OCI-LY7 (cell line): ENCODE measurements at regions not wholly inside any gene's neighbourhood (a gene's known extent, or its start where the extent isn't known, plus 50 kb on each side); places are given as distances from the start of the nearest gene placed in this dataset.

ENCODE experiments used
- BruUV-seq: library from RNA; stranded (reverse); fragments of 400-500 nt; replicated peaks from 2 replicates; lab custom pipeline; 2021; lab: Mats Ljungman, UMichigan
- CTCF ChIA-PET: fragments of 300-600 bp; sonication (Branson Sonifier 250); formaldehyde crosslinking; loops from one replicate; lab custom pipeline; 2022; ENCODE audit warnings: antibody characterized with exemption; ENCODE audit not compliant: unreplicated experiment; lab: Charles Lee
- POLR2A ChIA-PET: fragments of 300-600 bp; sonication (Branson Sonifier 250); formaldehyde crosslinking; loops from one replicate; lab custom pipeline; 2022; ENCODE audit warnings: antibody characterized with exemption; lab: Charles Lee
- DNase-seq: peaks from one replicate; pipeline ENCODE4 v3.0.0-alpha.2; 2015; ENCODE audit warnings: low spot score
- H2AFZ ChIP-seq: fragments of 200-600 bp; sonication (generic), shearing (Covaris generic); 2 replicates; pipeline ENCODE4 v1.6.1; 2014; ENCODE audit warnings: mild to moderate bottlenecking, antibody characterized with exemption, low read length, moderate library complexity
- H3K27ac ChIP-seq: fragments of 200-600 bp; sonication (generic); 2 replicates; pipeline ENCODE4 v1.5.1; 2014; ENCODE audit warnings: mixed run types, low read depth, mild to moderate bottlenecking, moderate library complexity, low read length, inconsistent platforms; ENCODE audit not compliant: poor library complexity, severe bottlenecking
- H3K36me3 ChIP-seq: fragments of 200-600 bp; sonication (generic); 2 replicates; pipeline ENCODE4 v1.6.1; 2014; ENCODE audit warnings: mild to moderate bottlenecking, antibody characterized with exemption, low read length, moderate library complexity, mixed read lengths; ENCODE audit not compliant: insufficient read depth
- H3K4me1 ChIP-seq: fragments of 200-600 bp; sonication (generic); 2 replicates; pipeline ENCODE4 v1.5.1; 2014; ENCODE audit warnings: mild to moderate bottlenecking, low read length; ENCODE audit not compliant: insufficient read depth, poor library complexity, severe bottlenecking
- H3K4me2 ChIP-seq: fragments of 200-600 bp; sonication (generic); 2 replicates; pipeline ENCODE4 v1.6.1; 2014; ENCODE audit warnings: mild to moderate bottlenecking, low read length
- H3K4me3 ChIP-seq: fragments of 200-600 bp; sonication (generic); 2 replicates; pipeline ENCODE4 v1.5.1; 2014; ENCODE audit warnings: mild to moderate bottlenecking, low read depth, low read length; ENCODE audit not compliant: poor library complexity, severe bottlenecking
- H3K79me2 ChIP-seq: fragments of 200-600 bp; sonication (generic); 2 replicates; pipeline ENCODE4 v1.6.1; 2016; ENCODE audit warnings: low read depth, mild to moderate bottlenecking, low read length, moderate library complexity, mixed read lengths; ENCODE audit not compliant: insufficient read depth
- H3K9me2 ChIP-seq: fragments of 200-600 bp; sonication (generic); 2 replicates; pipeline ENCODE4 v1.6.1; 2016; ENCODE audit warnings: mild to moderate bottlenecking, low read length, mixed read lengths; ENCODE audit not compliant: insufficient read depth
- H3K9me3 ChIP-seq: fragments of 200-600 bp; sonication (generic); 2 replicates; pipeline ENCODE4 v1.6.1; 2014; ENCODE audit warnings: mild to moderate bottlenecking, mixed run types, low read length, mixed read lengths
- H4K20me1 ChIP-seq: fragments of 200-600 bp; sonication (generic); 2 replicates; pipeline ENCODE4 v1.6.1; 2014; ENCODE audit warnings: mild to moderate bottlenecking, antibody characterized with exemption, low read length, moderate library complexity, mixed read lengths; ENCODE audit not compliant: insufficient read depth
- EZH2phosphoT487 ChIP-seq: fragments of 200-600 bp; sonication (generic); IDR thresholded peaks from 2 replicates; pipeline ENCODE4 v1.6.1; 2018; ENCODE audit warnings: low read depth, borderline replicate concordance, mild to moderate bottlenecking, mixed run types, antibody characterized with exemption, low read length, moderate library complexity, mixed read lengths
- intact Hi-C: fragments of 100-400 bp; cut with micrococcal nuclease; formaldehyde crosslinking; loops from one replicate; pipeline ENCODE4 v1.10.0; 2022; ENCODE audit not compliant: unreplicated experiment
- TF ChIP-seq, protein P1 (sequence below): fragments of 200-600 bp; sonication (generic); conservative IDR thresholded peaks from 2 replicates; pipeline ENCODE4 v1.5.1; 2014; ENCODE audit warnings: mild to moderate bottlenecking, antibody characterized with exemption, low read length, moderate library complexity, mixed read lengths

DNA sequence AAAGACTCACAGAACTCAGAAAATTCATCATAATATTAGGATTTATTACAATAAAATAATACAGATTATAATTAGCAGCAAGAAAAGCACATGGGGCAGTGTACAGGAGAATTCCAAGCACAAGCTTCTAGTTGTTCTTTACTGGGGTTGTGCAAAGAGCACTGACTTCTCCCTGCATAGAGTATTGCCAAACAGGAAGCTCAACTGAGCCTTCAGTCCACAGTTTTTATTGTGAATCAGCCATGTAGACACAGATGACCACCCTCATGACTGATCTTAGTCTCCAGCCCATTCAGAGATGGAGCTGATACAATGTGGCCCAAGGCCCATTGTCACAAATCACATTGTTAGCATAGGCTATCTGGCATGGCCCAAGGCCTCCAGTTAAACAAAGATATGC is 798.9 kb downstream of the KCNA4 start:
- ChIA-PET POLR2A (no interaction called here), CTCF (no interaction called here)
- no peaks in the 10 kb centered on the region for H3K9me2 ChIP-seq
- intact Hi-C loops: no loop called here
- H3K27ac ChIP-seq: no peak overlapping the region
- no peak overlapping the region for H3K4me3 ChIP-seq
- no TSS peak for BruUV-seq
- no peak overlapping the region for H2AFZ ChIP-seq
- no peaks in the 10 kb centered on the region for H3K36me3 ChIP-seq
- no peaks in the 10 kb centered on the region for H3K79me2 ChIP-seq
- H4K20me1 ChIP-seq: no peaks in the 10 kb centered on the region
- no peak for TF ChIP-seq EZH2phosphoT487
- TF ChIP-seq, protein P1, sequence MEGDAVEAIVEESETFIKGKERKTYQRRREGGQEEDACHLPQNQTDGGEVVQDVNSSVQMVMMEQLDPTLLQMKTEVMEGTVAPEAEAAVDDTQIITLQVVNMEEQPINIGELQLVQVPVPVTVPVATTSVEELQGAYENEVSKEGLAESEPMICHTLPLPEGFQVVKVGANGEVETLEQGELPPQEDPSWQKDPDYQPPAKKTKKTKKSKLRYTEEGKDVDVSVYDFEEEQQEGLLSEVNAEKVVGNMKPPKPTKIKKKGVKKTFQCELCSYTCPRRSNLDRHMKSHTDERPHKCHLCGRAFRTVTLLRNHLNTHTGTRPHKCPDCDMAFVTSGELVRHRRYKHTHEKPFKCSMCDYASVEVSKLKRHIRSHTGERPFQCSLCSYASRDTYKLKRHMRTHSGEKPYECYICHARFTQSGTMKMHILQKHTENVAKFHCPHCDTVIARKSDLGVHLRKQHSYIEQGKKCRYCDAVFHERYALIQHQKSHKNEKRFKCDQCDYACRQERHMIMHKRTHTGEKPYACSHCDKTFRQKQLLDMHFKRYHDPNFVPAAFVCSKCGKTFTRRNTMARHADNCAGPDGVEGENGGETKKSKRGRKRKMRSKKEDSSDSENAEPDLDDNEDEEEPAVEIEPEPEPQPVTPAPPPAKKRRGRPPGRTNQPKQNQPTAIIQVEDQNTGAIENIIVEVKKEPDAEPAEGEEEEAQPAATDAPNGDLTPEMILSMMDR: no peak
- no peaks in the 10 kb centered on the region for H3K4me1 ChIP-seq
- H3K9me3 ChIP-seq: no peaks in the 10 kb centered on the region
- DNase-seq: no peak
- no peak overlapping the region for H3K4me2 ChIP-seq

GRCh38 chr11:29214833-29215232 is 802.0 kb downstream of the KCNA4 start:
- Histone ChIP-seq H3K27ac (no peak overlapping the region), H3K4me1 (no peaks in the 10 kb centered on the region), H3K9me2 (no peaks in the 10 kb centered on the region), H3K9me3 (no peaks in the 10 kb centered on the region), H3K79me2 (no peaks in the 10 kb centered on the region), H3K4me3 (no peak overlapping the region), H4K20me1 (no peaks in the 10 kb centered on the region), H2AFZ (no peak overlapping the region), H3K4me2 (no peak overlapping the region), H3K36me3 (no peaks in the 10 kb centered on the region)
- CTCF ChIA-PET: no interaction called here
- no peak for DNase-seq
- BruUV-seq: no TSS peak
- TF ChIP-seq, protein P1: no peak
- no peak for TF ChIP-seq EZH2phosphoT487
- POLR2A ChIA-PET: no interaction called here
- intact Hi-C loops: no loop called here

DNA sequence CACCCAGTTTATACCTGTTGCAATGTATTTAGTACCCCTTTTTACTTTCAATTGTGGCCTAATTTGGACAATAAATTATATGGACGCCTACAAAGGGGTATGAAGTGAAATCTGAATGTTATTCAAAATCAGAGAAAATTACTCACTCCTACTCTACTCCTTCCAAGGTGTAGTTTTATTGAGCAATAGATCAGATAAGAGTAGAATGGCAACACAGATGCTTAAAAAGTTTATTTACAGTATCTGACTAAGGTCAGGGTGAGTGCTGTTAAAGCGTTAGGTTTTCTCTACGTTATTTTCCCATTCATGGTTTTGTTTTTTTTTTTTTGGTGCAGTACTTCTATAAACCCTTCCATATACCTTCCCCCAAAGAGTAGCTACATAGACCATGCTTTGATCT is 805.6 kb downstream of the KCNA4 start:
- no TSS peak for BruUV-seq
- CTCF ChIA-PET: no interaction called here
- intact Hi-C loops: no loop called here

More for the DNA sequence above, 805.6 kb downstream of the KCNA4 start:
- Histone ChIP-seq H3K36me3 (no peaks in the 10 kb centered on the region), H3K4me3 (no peak overlapping the region), H2AFZ (no peak overlapping the region), H4K20me1 (no peaks in the 10 kb centered on the region), H3K27ac (no peak overlapping the region), H3K79me2 (no peaks in the 10 kb centered on the region), H3K9me2 (no peaks in the 10 kb centered on the region), H3K4me1 (no peaks in the 10 kb centered on the region), H3K9me3 (no peaks in the 10 kb centered on the region), H3K4me2 (no peak overlapping the region)
- DNase-seq: no peak
- no peak for TF ChIP-seq EZH2phosphoT487
- TF ChIP-seq, protein P1: no peak
- POLR2A ChIA-PET: interaction anchor here (0.6 kb wide), 2 partner anchors 127 to 1603 kb away, joined by 3 to 5 read pairs; no protein-coding TSS in a partner anchor
